Posterior vena cava (tissue), 2 donors: ENCODE measurements at regions not wholly inside any gene's neighbourhood (a gene's known extent, or its start where the extent isn't known, plus 50 kb on each side); places are given as distances from the start of the nearest gene placed in this dataset.
"Not testable (repeated sequence)": the region's sequence is repeated elsewhere in the genome, so short reads cannot be mapped to it uniquely, and the experiment has no call there.

ENCODE experiments used
- DNase-seq: peaks from one replicate; pipeline ENCODE4 v3.0.0-alpha.2; 2020; ENCODE audit warnings: low spot score
- intact Hi-C, 2 donors: fragments of 100-400 bp; cut with DNase I; formaldehyde crosslinking; loops; one replicate each; pipeline versions ENCODE4 v1.14.1 to v1.14.2; 2022 to 2023
- donor health status: DM: yes; HTN: yes; CAD: no.
- donor health status: DM: yes; HTN: yes; CAD: no.

GRCh38 chr5:83001796-83002381, 75.3 kb downstream of the TMEM167A start:
- DNase-seq = no peak
- intact Hi-C loops = no loop called here

- intact Hi-C loops = no loop called here
- DNase-seq = no peak
Measured at GRCh38 chr5:83000922-83001321, 76.3 kb downstream of the TMEM167A start.

- no peak for DNase-seq
- intact Hi-C loops = no loop called here
Measured at GRCh38 chr5:83000428-83000827, 76.8 kb downstream of the TMEM167A start.

- DNase-seq = no peak
- intact Hi-C loops = no loop called here
Measured at GRCh38 chr5:82993416-82993815, 83.8 kb downstream of the TMEM167A start.

GRCh38 chr5:82992646-82993045, 84.5 kb downstream of the TMEM167A start:
- intact Hi-C loops = no loop called here
- DNase-seq = no peak

GRCh38 chr5:82991678-82992323, 85.4 kb downstream of the TMEM167A start:
- intact Hi-C loops = no loop called here
- no peak for DNase-seq

GRCh38 chr5:82991059-82991458, 86.1 kb downstream of the TMEM167A start:
- DNase-seq = no peak
- intact Hi-C loops = no loop called here

- intact Hi-C loops = no loop called here
- no peak for DNase-seq
Measured at GRCh38 chr5:82987188-82987587, 90.0 kb downstream of the TMEM167A start.

GRCh38 chr5:82986404-82986803, 90.8 kb downstream of the TMEM167A start:
- no peak for DNase-seq
- intact Hi-C loops = no loop called here

GRCh38 chr5:82985763-82986162, 91.4 kb downstream of the TMEM167A start:
- intact Hi-C loops = no loop called here
- no peak for DNase-seq

GRCh38 chr5:82984786-82985735, 92.1 kb downstream of the TMEM167A start:
- intact Hi-C loops = no loop called here
- no peak for DNase-seq

GRCh38 chr5:82982846-82983245, 94.3 kb downstream of the TMEM167A start:
- intact Hi-C loops = no loop called here
- DNase-seq = no peak

- intact Hi-C loops, DNase-seq: not testable (repeated sequence)
Measured at GRCh38 chr5:82976887-82977286, 100.3 kb downstream of the TMEM167A start.

- no peak for DNase-seq
- intact Hi-C loops = no loop called here
Measured at GRCh38 chr5:82975812-82976211, 101.4 kb downstream of the TMEM167A start.

- no peak for DNase-seq
- intact Hi-C loops = no loop called here
Measured at GRCh38 chr5:82975396-82975795, 101.8 kb downstream of the TMEM167A start.

GRCh38 chr5:82974346-82974745, 102.8 kb downstream of the TMEM167A start:
- intact Hi-C loops, DNase-seq: not testable (repeated sequence)

- intact Hi-C loops = no loop called here
- DNase-seq = no peak
Measured at GRCh38 chr5:82971901-82972300, 105.3 kb downstream of the TMEM167A start.

- DNase-seq, intact Hi-C loops: not testable (repeated sequence)
Measured at GRCh38 chr5:82971034-82971806, 106.0 kb downstream of the TMEM167A start.

- intact Hi-C loops, DNase-seq: not testable (repeated sequence)
Measured at GRCh38 chr5:82969221-82969976, 107.8 kb downstream of the TMEM167A start.
